ENCODE measurements at regions not wholly inside any gene's neighbourhood (a gene's known extent, or its start where the extent isn't known, plus 50 kb on each side); places are given as distances from the start of the nearest gene placed in this dataset.

- TF ChIP-seq EZH2 (IDR thresholded peaks at IDR 0.05) (no peak), POLR2AphosphoS5 (IDR thresholded peaks at IDR 0.05; ENCODE audit: borderline replicate concordance, low read depth, low read length) (no peak), FOXP2 (optimal IDR thresholded peaks at IDR 0.05; ENCODE audit: control extremely low read depth, extremely low read length, insufficient read depth) (no peak)
Observed at GRCh38 chr4:119745351-119745750, 116.7 kb upstream of the PDE5A start.
